GM18909 (cell line): ENCODE measurements at regions not wholly inside any gene's neighbourhood (a gene's known extent, or its start where the extent isn't known, plus 50 kb on each side); places are given as distances from the start of the nearest gene placed in this dataset.

Source experiments
- ATAC-seq: cut with Tn5 transposase; IDR thresholded peaks from one replicate; pipeline ENCODE4 v1.9.1; 2021; ENCODE audit warnings: mild to moderate bottlenecking; ENCODE audit not compliant: unreplicated experiment, poor library complexity

DNA sequence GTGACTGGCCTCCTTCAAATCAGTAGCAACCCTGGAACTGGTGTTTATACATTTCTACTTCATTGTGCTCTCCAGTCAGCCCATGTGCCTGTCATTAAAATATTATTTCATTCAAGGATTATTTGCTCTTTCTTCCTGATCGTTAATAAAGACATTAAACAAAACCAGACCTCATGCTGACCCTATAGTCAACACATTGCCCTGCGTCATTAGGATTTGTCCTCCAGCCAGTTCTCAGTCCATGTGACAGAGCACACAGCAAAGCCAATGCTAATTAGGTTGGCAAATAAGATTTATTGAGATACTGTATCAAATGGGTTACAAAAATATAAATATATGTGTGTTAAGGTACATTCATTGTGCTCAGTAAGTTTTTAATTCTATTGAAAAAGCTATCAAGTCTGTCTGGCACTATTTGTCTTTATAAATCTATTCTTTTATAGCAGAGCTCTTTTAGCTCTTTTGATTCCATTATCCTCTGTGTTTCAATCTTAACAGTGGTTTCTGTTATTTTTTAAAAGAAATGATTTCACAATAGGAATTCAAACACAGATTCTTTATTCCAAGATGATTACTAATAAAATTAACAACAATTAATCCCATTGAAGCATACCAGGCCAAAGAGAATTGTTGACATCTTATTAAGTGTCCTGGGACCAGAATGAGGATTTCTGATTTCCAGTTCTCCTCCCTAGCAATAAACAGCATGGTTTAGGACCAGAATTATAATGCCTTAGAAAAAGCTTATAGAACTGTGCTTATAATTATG lies 209.4 kb upstream of the RGMB start:
- ATAC-seq = no peak

DNA sequence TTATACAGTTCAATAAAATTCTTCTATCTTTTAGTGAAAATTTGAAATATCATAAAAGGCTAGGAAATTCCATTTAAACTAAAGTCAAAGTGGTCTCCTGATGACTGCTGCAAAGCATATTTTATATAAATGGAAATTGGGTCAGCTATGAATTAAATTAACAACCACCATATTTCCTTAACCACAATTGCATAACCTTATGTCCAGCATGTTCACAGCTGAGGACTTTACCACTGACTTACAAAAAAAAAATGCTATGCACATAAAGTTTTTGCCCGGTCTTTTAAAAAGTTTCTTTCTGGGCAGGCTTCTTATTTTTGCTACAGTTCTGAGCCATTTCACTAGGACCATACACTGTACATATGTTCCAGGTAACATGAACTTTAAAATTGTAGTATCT lies 208.6 kb upstream of the RGMB start:
- ATAC-seq = no peak

DNA sequence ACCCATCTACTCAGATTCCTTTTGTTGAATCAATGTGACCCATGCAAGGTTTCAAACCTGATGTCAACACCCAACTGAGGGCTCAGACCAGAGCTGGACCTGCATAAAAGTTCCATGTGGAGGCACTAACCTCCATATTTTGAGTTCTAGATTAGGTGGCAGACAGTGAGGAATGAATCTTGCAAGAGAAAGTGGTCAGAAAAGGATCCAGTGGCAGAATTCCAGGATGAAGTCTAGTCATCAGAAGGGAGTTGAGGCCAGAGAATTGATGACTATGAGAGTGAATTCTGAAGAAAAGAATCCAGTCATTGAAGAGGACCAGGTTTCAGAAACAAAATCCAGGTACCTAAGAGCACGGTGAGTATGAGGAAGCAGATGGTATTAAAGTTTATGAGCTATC lies 205.1 kb upstream of the RGMB start:
- ATAC-seq = no peak

DNA sequence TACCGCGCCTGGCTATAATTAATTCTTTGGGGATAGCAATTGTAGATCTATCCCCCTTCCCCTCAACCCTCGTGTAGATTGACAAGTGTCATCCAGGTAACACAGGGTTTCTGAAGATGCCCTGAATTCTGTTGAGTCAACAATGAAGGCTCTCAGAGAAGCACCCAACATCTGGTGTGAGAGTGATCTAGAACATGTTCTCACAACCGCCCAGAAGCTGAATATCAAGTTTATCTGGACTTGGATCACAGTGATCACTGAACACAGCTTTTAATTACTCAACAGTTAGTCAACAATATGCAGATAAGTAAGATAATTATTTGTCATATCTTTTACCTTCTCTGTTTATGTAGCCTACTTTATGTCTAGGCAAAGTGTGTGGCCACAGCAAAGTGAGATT lies 204.2 kb upstream of the RGMB start:
- ATAC-seq = no peak

DNA sequence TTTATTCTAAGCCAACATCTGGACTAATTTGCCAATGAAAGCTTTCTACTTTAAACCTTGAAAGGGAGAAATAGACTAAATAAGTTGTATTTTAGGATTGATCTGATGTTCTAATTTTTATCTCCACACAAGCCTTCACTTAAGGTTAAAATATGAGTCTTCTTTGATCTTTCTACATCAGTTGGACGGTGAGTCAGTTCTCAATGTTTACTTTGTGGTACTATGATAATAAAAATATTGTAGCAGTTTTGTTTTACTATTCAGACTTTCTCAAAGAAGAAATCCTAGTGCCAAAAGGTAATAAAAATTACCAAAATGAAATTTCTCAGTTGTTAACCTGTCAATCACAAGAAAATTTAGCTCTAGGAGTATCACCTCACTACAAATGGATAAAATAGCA lies 203.5 kb upstream of the RGMB start:
- ATAC-seq = no peak

DNA sequence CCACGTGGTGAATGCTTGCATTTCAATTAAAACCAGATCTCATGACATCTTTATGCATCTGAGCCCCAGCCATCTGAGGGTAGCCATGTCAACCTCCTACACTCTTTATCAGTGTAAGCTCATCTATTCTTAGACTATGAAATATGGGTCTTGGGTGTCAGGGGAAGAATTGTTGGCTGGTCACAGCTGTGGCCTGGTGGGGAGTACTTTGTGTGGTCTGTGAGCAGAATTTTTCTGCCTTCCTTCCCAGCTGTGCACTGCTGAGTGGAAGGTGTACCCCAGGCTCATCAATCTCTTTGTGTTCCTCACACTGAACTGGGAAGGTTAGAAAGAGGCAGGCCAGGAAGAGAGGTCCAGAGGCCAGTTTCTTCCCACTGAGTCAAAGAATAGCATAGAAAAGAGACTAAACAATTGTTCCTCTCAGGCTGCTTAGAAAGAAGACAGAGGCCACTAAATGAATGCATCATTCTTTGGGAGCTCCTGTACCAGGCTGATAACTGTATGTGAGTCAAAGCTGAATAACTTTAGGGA lies 202.7 kb upstream of the RGMB start:
- ATAC-seq = no peak

DNA sequence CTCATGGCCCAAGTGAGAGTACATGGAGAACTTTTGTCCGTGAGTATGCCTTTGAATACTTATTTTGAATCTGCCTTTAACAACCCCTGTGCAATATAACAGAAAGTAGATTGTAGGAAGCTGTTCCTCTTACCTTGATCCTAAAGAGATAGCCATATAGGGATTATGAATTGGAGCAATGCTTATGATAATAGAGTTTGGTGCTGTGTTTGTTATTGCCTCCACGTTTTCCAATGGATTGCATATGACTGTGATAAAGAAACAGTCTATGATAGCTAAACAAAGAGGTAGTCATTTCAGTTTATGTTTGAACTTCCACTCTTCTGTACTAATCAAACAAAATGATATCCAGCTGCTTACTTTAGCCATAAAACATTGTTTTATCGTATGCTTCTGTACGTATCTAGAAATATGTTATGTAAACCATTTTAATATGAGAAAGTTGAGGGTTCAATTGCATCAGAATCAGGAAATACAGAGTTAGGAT lies 199.6 kb upstream of the RGMB start:
- ATAC-seq = no peak

DNA sequence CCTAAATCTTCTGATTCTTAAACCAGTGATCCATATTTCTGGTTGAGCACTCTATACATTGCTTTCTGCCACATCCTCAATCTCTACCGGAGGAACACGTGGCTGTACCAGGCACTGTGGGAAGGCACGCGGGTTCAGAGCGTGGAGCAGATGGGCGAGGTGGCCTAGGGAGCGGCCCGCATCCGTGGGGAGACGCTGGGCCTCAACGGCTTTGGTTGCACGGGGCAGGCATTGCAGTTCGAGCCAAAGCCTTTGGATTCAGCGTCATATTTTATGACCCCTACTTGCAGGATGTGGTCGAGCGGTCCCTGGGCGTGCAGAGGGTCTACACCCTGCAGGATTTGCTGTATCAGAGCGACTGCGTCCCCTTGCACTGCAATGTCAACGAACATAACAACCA lies 197.2 kb upstream of the RGMB start:
- ATAC-seq = no peak

DNA sequence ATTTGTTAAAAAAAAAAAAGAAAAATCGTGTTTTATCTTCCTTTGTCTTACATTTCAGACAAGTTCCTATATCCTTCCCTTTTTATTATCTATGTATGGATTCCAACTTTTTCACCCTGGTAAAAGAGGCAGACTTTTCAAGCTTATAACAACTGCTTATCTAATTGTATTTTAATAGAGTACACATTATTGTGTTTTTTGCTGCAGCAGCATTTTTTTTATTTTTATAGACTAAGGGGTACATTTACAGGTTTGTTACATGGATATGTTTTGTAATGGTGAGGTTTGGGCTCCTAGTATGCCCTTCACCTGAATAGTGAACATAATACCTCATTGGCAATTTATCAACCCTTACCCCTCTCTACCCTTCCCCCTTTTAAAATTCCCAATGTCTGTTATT lies 195.0 kb upstream of the RGMB start:
- ATAC-seq = no peak

DNA sequence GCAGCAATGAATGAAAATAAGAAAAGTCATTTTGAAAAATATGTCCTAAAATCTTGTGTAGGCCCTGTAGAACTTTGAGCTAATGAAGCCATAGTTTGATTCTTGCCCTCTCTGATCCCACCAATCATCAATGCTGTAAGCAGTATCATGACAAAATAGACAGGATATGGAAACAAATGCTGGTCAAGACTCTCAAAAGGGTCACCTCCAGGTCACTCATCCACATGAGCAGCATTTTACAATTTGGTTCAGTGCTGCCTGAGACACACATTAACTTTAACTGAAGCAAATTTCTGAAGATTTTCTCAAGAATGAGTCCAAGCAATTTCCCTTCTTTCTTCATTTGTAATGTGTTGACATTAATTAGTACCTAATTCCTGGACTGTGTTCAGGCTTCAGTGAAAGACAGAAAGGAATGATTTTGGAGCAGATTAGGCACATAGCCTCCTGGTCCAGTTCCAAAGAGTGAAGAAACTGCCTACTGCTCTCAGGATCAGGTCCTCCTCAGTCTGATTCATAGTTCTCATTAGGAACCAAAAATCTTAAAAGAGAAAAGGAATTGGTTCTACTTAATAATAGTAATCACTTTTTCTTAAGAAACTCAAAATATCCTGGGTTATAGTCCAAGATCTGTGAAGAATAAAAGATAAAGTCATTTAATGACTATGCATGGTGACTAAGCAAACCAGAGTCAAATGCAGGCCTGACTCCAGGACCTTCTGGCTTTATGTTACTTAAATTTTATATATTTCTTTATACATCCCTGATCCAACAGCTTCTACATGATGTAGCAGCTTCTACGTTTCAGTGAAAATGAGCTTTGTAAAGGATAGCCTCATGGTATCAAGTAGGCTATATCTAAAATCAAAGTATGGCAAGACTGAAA lies 192.1 kb upstream of the RGMB start:
- peak; percentile 50 for ATAC-seq

DNA sequence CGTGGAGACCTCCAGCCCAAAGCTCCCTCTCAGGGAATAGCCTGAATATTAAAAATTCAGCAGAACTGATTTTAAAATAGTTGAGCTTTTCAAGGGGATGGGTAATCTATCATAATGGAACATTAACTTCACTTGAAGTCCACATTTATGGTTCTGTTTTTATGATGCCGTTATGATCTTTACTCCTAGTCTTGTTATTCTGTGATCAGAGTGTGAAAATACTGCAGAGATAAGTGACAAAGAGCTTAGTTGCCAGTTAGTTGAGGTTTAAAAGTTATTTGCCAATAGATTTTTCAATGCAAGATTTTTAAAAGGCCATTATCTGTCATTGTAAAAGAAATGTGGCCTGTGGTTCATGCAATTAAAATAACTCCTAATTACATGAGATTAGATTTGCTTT lies 189.9 kb upstream of the RGMB start:
- no peak for ATAC-seq

DNA sequence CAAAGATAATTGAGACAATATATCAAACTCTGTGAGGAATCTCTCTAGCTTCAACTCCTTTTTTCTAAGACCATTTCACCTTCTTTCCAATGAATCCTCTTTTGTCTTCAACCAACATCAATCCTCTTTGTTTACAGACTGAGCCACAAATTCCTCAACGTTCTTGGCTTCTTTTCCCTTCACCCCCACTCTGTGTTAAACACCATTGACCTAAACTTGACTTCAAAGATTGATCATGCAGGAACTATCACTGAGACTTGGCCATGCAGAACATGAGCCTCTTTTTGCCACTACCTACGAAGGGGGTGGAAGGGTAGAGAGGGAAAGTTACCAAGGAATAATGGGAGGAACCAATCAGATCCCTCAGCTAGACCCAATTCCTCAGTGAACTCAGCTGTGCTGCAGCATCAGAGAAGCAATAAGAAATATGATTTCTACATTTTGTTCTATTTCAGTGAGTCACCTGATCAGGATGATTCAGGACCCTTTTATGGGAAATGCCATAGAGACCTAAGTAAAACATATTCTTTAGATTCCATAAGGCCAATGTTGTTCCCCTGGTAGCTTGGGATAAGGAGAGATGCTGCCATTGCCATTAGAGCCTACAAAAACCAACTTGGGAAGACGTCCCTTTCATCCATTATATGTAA lies 187.7 kb upstream of the RGMB start:
- no peak for ATAC-seq

DNA sequence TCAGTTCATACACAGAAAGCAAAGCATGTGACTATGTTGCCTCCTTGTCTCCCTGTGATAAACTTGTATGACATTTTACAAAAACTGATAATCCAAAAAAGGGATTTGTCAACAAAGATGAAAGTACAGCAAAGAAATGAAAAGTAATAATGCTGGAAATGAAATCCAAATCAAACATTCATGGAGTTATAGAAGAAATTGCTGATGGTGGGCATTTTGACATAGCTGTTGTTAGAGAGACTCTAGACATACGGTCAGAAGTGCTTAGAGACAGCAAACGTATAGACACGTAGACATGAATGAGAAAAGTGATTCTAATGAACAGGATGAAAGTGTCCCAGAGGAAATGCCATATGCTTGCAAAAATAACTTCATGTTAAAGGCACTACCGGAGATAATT lies 186.9 kb upstream of the RGMB start:
- ATAC-seq = no peak

DNA sequence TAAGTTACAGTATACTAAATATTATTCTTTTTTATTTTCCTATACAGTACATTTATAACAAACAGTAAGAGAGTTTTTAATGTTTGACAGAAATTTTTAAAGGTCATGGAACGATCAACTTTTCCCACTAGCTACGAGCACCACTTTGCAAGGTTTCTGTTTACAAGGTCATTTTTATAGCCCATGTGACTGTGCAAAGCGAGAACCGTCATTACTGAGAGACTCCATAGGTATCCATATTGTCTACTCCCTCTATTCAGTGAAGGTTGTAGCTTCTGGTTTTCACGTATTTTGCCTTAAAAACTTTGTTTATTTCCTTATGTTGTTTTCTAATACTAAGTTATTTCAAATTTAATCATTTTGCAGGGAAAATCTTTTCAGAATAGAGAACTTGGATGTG lies 186.3 kb upstream of the RGMB start:
- no peak for ATAC-seq

DNA sequence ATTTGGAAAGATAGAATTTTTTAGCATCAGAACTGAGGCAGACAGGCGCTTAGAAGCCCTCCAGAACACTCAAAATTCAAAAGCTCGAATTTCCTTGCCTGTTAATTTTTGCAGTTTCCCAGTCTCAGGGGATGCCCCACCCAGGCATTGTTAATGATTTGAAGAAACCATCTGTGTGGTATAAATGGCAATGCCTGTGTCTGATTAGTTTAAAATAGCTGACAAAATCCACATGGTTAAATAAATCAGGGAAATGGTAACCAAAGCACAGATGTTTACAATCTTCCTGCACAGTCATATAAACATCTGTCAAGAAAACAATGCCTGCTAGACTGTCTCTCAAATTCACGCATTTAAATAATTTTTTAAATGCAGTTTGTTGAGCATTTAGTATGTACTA lies 185.2 kb upstream of the RGMB start:
- ATAC-seq = no peak

DNA sequence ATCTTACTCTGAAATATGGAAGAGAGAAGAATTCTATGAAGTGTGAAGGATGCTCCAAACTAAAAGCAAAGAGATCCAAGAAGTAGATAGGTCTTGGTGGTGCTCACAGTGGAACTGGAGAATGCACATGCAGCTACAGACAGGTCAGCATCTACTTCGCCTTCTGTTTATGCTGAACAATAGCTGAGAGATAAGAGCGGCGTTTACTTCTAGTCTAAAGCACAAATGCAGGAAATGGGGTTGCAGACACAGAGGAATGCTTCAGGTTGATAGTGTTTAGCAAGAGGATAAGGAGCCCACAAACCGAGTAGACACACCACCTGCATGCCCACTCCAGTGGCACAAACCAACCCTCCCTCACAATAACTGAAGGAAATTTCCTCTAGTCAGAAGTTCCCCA lies 180.0 kb upstream of the RGMB start:
- no peak for ATAC-seq

DNA sequence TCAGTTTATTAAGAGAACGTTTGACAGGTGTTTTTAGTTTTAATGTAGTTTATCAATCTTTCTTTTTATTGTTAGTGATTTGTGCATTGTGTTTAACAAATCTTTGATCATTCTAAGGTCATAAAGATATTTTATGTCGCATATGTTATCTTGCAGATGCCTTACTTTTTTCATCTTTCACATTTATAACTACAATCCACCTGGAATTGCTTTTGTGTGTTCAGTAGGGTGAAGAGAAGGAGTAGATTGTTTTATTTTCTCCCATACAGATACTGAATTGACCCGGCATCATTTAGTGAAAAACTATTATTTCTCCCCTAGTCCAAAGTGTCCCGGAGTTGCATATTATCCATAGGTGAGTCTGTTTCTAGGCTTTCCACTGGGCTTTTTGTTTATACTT lies 179.4 kb upstream of the RGMB start:
- ATAC-seq = no peak

DNA sequence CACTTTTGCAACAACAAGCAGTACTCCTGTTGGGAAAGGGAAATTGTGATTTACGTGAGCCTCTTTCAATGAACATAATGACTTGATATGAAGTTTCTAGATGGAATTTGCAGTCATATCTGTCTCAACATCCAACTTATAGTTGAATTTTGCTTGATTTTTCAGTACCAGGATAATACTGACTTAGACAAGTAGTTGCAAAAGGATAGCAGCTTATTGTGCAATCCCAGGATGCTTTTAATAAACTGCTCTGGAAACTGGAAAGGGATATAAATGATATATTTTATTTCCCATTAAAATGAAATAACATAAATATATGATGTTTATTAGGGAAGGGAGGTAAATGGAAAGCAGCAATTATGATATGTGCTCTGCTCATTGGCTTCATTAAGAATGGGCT lies 174.4 kb upstream of the RGMB start:
- ATAC-seq = no peak

DNA sequence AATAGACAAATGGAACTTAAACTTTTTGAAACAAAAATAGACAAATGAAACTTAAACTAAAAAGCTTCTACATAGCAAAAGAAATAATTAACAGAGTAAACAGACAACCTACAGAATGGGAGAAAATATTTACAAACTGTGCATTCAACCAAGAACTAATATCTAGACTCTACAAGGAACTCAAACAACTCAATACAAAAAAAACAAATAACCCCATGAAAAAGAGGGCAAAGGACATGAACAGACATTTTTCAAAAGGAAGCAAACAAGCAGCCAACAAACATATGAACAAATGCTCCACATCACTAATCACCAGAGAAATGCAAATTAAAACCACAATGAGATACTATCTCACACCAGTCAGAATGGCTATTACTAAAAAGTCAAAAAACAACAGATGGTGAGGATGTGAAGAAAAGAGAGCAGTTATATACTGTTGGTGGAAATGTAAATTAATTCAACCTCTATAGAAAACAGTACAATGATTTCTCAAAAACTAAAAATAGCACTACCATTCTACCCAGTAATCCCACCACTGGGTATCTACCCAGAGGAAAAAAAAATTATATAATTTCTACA lies 170.8 kb upstream of the RGMB start:
- peak; percentile 83 for ATAC-seq

DNA sequence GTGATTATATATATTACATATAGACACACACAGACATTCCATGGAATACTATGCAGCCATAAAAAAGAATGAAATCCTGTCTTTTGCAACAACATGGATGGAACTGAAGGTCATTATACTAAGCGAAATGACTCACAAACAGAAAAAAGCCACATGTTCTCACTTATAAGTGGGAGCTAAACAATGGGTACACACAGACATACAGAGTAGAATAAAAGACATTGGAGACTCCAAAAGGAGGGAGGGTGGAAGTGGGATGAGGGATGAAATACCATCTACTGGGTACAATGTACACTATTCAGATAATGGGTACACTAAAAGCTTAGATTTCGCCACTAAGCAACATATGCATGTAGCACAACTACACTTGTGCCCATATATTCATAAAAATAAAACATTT lies 170.0 kb upstream of the RGMB start:
- no peak for ATAC-seq

DNA sequence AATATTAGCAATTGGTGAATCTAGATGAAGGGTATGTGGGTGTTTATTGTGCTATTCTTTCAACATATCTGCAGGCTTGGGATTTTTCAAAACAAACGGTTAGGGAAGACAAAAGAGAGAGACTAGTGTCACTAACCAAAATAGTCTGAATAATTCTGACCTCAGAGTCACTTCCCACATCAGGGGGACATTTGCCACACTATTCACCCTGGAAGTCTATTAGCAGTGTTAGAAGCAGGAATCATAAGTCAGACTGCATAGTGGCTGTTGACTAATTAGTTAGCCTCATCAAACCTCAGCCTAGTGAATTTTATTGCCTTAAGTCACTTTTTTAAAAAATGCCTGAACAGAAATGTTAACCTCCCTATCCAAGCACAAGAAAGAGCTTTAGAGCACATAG lies 169.2 kb upstream of the RGMB start:
- no peak for ATAC-seq
